ENCODE measurements at regions not wholly inside any gene's neighbourhood (a gene's known extent, or its start where the extent isn't known, plus 50 kb on each side); places are given as distances from the start of the nearest gene placed in this dataset.

- TF ChIP-seq CTCF (IDR thresholded peaks at IDR 0.05 in 8 of 11, conservative IDR thresholded peaks at IDR 0.05 in 3 of 11) (no peak), POLR2A (IDR thresholded peaks at IDR 0.05) (no peak), POLR2AphosphoS5 (IDR thresholded peaks at IDR 0.05) (no peak)
Observed at GRCh38 chr14:42311876-42312275, 705.2 kb downstream of the LRFN5 start.

Measured in spleen (tissue), 7 donors.